ENCODE measurements at regions not wholly inside any gene's neighbourhood (a gene's known extent, or its start where the extent isn't known, plus 50 kb on each side); places are given as distances from the start of the nearest gene placed in this dataset.

DNA sequence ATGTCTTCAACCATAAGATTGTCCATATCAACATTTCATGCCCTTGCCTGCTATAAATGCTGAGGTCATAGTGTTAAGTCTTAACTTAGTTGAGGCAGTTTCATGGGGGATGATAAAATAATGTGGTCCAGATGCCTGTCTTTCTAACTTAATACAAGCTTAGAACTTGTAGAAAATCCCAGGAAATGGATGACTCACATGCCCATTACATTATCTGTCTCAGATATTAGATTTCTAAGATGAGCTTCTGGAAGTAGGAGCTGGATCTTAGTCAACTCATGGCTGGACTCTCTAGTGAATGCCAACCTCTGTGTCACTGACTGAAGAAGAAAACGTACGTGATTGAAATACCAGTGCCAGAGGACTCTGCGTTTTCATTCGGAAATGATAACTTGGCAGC, 797.5 kb upstream of the EEF2KMT start:
- Histone ChIP-seq H3K4me1 (no peaks in the 10 kb centered on the region), H3K27ac (no peak overlapping the region), H3K27me3 (no peaks in the 10 kb centered on the region), H3K4me3 (no peak overlapping the region), H3K9me3 (no peaks in the 10 kb centered on the region), H3K36me3 (no peaks in the 10 kb centered on the region)
- no peak for DNase-seq
- ATAC-seq (ENCODE audit: low FRiP score in 2 of 2), result peak in 1 of 2 donors; percentile 34
- TF ChIP-seq POLR2AphosphoS5 (IDR thresholded peaks at IDR 0.05), result no peak
- TF ChIP-seq POLR2A (IDR thresholded peaks at IDR 0.05), result no peak
- no peak for TF ChIP-seq EP300 (IDR thresholded peaks at IDR 0.05)
- TF ChIP-seq, protein P1, sequence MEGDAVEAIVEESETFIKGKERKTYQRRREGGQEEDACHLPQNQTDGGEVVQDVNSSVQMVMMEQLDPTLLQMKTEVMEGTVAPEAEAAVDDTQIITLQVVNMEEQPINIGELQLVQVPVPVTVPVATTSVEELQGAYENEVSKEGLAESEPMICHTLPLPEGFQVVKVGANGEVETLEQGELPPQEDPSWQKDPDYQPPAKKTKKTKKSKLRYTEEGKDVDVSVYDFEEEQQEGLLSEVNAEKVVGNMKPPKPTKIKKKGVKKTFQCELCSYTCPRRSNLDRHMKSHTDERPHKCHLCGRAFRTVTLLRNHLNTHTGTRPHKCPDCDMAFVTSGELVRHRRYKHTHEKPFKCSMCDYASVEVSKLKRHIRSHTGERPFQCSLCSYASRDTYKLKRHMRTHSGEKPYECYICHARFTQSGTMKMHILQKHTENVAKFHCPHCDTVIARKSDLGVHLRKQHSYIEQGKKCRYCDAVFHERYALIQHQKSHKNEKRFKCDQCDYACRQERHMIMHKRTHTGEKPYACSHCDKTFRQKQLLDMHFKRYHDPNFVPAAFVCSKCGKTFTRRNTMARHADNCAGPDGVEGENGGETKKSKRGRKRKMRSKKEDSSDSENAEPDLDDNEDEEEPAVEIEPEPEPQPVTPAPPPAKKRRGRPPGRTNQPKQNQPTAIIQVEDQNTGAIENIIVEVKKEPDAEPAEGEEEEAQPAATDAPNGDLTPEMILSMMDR (IDR thresholded peaks at IDR 0.05), result no peak
- WGBS, 2 donors, result 75 to 85% methylated on average over 4 of the region's 4 CpGs

DNA sequence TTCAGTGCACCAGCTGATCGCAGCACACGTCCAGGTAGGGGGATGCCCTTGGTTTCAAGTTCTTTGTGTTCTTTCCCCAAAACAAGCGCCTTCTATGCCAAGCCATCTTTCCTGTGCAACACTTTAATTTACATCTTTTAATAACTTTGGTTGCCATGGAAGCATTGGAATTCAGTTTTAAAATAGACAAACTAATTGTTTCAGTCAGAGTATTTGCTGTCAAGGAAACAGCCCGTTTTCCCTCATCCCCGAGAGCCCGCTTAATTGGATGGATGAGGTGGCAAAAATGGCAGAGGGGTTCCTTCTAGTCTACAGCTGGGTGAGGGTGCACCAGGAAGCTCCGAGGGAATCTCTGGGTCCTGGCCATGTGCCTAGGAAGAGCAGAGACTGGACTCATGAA, 793.7 kb upstream of the EEF2KMT start:
- DNase-seq (no peak), ATAC-seq (ENCODE audit: low FRiP score in 2 of 2) (no peak)
- Histone ChIP-seq H3K27ac (no peak overlapping the region), H3K4me1 (no peaks in the 10 kb centered on the region), H3K4me3 (no peak overlapping the region), H3K27me3 (no peaks in the 10 kb centered on the region), H3K9me3 (no peaks in the 10 kb centered on the region), H3K36me3 (no peaks in the 10 kb centered on the region)
- TF ChIP-seq, protein P1 (IDR thresholded peaks at IDR 0.05), result no peak
- no peak for TF ChIP-seq POLR2AphosphoS5 (IDR thresholded peaks at IDR 0.05)
- no peak for TF ChIP-seq EP300 (IDR thresholded peaks at IDR 0.05)
- no peak for TF ChIP-seq POLR2A (IDR thresholded peaks at IDR 0.05)
- 70 to 71% methylated on average over 7 of the region's 7 CpGs for WGBS, 2 donors

DNA sequence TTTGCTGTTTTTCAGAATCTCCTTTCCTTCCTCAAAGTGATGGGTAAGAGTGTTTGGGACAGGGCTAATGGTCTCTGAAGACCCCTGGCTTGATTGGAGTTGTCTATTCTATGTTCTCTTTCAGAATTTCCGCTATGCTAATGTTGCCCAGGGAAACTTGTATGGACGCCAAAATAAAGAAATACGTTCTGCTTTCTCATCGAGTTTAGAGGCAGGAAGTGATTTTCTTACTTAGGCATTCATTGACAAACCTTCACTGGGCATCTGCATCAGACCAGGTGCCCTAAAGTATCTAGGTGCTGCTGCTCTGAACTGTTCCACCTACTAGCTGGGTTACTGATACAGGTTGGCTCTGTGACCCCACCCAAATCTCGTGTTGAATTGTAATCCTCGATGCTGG, 787.9 kb upstream of the EEF2KMT start:
- Histone ChIP-seq H3K27me3 (no peaks in the 10 kb centered on the region), H3K4me1 (no peaks in the 10 kb centered on the region), H3K4me3 (no peak overlapping the region), H3K36me3 (no peaks in the 10 kb centered on the region), H3K27ac (no peak overlapping the region), H3K9me3 (no peaks in the 10 kb centered on the region)
- TF ChIP-seq POLR2A (IDR thresholded peaks at IDR 0.05) (no peak), EP300 (IDR thresholded peaks at IDR 0.05) (no peak), POLR2AphosphoS5 (IDR thresholded peaks at IDR 0.05) (no peak)
- TF ChIP-seq, protein P1 (IDR thresholded peaks at IDR 0.05), result no peak
- WGBS, 2 donors, result 78 to 80% methylated on average over 6 of the region's 6 CpGs
- DNase-seq (no peak), ATAC-seq (ENCODE audit: low FRiP score in 2 of 2) (no peak)

DNA sequence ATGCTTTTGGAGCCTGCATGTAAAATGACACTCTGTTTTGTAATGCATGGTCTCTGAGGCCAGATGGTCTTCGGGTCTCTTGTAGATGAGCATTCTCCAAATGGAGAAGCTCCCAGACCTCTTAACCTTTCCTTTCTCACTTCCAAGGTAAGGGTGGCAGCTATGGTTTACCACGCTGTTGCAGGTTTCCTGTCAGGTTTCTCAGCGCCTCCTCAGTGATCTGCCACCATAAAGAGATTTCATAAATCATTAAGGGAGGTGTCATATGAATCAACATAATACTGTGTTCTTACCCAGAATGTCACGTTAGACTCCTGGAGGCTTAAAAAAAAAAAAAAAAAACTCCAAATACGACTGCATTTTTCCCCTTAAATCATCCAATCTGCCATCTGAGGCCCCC, 787.4 kb upstream of the EEF2KMT start:
- no peak for ATAC-seq (ENCODE audit: low FRiP score in 2 of 2)
- Histone ChIP-seq H3K4me1 (no peaks in the 10 kb centered on the region), H3K36me3 (no peaks in the 10 kb centered on the region), H3K27ac (no peak overlapping the region), H3K4me3 (no peak overlapping the region), H3K27me3 (no peaks in the 10 kb centered on the region), H3K9me3 (no peaks in the 10 kb centered on the region)
- WGBS, 2 donors, result 74% methylated on average over 5 of the region's 5 CpGs
- TF ChIP-seq POLR2A (IDR thresholded peaks at IDR 0.05), result no peak
- no peak for TF ChIP-seq POLR2AphosphoS5 (IDR thresholded peaks at IDR 0.05)
- no peak for TF ChIP-seq EP300 (IDR thresholded peaks at IDR 0.05)
- TF ChIP-seq, protein P1 (IDR thresholded peaks at IDR 0.05), result no peak
- DNase-seq, result no peak

DNA sequence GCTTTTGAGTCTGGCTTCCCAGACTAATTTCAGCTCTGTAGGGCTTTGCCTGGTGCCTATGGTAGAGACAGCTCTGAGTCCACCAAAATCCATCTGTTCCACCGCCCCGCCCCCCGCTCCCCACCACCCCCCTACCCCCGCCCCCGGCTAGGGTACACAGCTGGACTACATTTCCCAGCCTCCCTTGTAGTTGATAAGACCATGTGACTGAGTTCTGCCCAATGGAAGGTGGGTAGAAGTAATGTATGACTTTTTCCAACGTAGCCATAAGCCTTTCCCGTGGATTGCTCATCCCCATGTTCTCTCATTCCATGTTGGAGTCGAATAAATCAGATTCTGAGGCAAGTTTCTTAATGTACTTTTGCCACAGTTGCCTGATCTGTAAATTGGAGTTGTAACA, 786.7 kb upstream of the EEF2KMT start:
- no peaks in the 10 kb centered on the region for H3K36me3 ChIP-seq
- TF ChIP-seq, protein P1 (IDR thresholded peaks at IDR 0.05), result no peak
- TF ChIP-seq EP300 (IDR thresholded peaks at IDR 0.05) (no peak), POLR2A (IDR thresholded peaks at IDR 0.05) (no peak), POLR2AphosphoS5 (IDR thresholded peaks at IDR 0.05) (no peak)
- 91 to 93% methylated on average over 6 to 8 of the region's 8 CpGs for WGBS, 2 donors
- DNase-seq (no peak), ATAC-seq (ENCODE audit: low FRiP score in 2 of 2) (no peak)
- H3K27me3 ChIP-seq, result no peaks in the 10 kb centered on the region
- H3K4me1 ChIP-seq, result no peaks in the 10 kb centered on the region
- no peak overlapping the region for H3K27ac ChIP-seq
- no peaks in the 10 kb centered on the region for H3K9me3 ChIP-seq
- no peak overlapping the region for H3K4me3 ChIP-seq
